CD4-positive, alpha-beta T cell treated with Interferon gamma for 1 hour (primary cell): ENCODE measurements at regions not wholly inside any gene's neighbourhood (a gene's known extent, or its start where the extent isn't known, plus 50 kb on each side); places are given as distances from the start of the nearest gene placed in this dataset.
"Not testable (repeated sequence)": the region's sequence is repeated elsewhere in the genome, so short reads cannot be mapped to it uniquely, and the experiment has no call there.

Experiments
- DNase-seq: peaks from one replicate; pipeline ENCODE4 v3.0.0-alpha.2; 2020

DNA sequence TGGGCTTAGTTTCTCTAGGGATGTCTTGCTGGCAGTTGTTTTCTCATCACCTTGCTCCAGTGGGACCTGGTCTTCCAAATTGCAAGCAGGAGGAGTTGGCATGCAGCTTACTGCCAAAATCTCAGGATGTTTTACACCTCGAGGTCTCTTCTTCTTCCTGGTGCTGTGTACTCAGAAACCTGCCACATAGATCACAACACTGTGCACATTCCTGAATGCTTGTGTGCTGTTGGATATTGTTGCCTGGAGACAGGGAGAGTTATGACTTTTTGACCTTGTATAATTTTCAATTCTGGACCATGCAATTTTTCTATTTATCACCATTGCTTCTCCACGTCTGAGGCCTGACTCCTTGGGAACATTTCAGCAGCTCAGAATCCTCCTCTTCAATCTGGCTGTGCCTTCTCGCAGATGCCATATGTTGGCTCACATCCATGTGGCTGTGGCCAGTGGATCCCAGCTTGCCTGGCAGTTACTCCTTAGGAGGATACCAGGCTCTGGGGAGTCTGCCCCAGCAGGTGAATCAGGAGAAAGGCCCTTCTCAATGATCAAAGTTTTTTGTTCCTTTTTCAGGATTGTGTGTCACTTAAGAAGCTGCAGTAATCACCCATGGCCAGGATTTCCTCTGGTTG, 489.3 kb downstream of the TSN start:
- no peak for DNase-seq

DNA sequence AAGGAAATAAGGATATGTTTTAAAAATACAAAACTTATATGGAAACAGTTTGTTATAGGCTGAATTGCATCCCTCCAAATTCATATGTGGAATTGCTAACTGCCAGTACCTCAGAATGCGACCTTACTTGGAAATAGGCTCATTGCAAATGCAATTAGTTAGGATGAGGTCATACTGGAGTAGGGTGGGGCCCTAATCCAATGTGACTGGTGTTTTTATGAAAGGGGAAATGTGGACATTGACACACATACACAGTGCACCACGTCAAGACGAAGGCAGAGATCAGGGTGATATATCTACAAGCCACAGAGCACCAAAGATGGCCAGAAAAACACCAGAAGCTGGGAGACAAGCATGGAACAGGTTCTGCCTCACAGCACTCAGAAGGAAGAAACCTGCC, 494.2 kb downstream of the TSN start:
- DNase-seq, result no peak

DNA sequence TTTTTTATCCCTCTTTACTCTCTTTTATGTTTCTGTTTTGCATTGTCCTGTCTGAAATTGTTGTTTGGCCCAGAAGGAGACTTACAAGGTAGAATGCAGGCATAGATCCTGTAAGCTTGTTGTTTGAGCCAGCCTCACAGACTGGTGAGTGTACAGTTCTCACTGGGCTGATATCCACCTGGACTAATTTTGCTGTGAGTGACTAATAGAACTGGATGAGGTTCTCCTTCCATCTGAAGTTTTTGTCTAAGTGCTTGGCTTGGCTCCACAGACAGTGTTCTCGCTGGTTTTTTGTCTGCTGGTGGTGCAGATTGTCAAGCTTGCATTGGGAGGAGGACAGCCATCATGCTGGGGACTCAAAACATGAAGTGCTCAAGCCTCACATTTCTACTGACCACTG, 495.7 kb downstream of the TSN start:
- no peak for DNase-seq

- no peak for DNase-seq
Observed at GRCh38 chr2:122251566-122251965, 496.1 kb downstream of the TSN start.

DNA sequence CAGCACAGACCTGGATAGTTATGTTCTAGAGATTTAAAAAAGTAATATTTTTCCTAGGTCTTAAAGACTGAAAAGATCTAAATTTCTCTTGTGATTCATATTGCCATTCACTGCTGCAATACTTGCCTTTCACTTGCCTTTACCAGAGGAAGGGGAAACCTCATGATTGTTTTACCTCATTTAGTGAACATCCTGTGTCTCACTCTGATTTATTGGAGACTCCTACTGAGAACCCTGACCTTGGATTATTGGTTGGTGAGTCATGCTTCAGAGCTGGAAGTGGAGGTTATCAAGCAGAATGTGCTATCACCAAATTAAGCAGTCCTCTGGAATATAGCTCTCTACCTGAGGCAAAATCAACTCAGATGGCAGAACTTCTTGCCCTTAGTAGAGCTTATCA, 500.5 kb downstream of the TSN start:
- DNase-seq, result no peak

- DNase-seq, result no peak
Observed at GRCh38 chr2:122261911-122262310, 506.5 kb downstream of the TSN start.

DNA sequence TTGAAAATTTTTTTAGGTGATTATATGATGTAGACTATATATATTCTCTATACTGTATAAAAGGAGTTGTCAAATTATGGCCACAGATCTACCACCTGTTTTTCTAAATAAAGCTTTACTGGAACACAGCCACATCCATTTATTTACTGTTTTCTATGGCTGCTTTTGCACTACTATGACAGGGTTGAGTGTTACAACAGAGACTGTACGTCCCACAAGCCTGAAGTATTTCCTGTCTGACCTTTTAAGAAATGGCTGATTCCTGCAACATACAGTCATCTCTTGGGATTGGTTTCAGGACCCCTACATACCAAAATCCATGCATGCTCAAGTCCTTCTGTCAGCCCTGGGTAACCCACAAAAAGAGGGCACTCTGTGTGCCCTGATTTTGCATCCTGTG, 508.3 kb downstream of the TSN start:
- DNase-seq, result no peak

- DNase-seq, result no peak
Observed at GRCh38 chr2:122266636-122267035, 511.2 kb downstream of the TSN start.

GRCh38 chr2:122267947-122268346, 512.5 kb downstream of the TSN start:
- no peak for DNase-seq

DNA sequence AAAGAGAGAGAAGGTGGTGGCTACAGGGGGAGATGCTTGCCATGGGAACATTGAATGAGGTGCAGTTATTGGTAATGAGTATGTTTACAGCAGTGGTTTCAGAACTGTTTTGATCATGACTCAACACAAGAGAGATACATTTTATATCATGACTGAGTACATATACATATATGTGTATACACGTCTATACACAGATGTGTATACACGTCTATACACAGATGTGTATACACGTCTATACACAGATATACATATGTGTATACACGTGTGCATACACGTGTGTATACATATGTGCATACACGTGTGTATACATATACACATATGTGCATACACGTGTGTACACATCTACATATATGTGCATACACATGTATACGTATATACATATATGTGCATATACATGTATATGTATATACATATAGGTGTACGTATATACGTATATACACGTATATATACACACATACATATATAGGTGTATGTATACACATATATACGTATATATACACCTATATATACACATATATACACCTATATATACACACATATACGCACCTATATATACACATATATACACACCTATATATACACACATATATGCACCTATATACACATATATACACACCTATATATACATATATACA, 518.5 kb downstream of the TSN start:
- no peak for DNase-seq

- DNase-seq, result no peak
Observed at GRCh38 chr2:122277956-122278355, 522.5 kb downstream of the TSN start.

GRCh38 chr2:122300758-122301157, 545.3 kb downstream of the TSN start:
- DNase-seq, result no peak

- no peak for DNase-seq
Observed at GRCh38 chr2:122307763-122308162, 552.3 kb downstream of the TSN start.

- DNase-seq, result no peak
Observed at GRCh38 chr2:122315306-122315705, 559.9 kb downstream of the TSN start.

DNA sequence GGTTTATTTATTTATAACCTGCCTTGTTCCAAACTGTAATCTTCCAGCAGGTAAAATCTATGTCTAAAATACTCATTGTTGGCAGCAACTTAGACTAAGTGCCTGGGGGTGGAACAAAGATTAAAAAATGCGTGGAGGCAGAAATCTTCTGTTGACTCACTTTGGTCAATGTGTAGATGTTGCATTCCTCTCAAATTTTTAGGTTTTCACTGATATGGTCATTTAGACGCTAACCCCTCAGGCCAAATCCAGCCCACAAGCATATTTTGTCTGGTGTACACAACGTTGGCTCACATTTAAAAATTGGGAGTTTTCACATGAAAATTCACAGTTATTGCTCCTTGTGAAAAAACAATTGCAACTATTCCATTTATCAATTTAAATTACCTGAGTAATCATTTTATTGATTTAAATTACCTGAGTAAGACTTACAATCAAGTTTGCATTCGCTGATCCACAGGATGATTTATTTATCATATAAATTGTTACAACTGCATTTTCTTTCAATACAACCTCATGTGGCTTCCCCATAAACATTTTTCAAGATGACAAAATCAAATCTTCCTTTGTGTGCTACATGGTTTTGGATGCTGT, 564.2 kb downstream of the TSN start:
- DNase-seq, result no peak

DNA sequence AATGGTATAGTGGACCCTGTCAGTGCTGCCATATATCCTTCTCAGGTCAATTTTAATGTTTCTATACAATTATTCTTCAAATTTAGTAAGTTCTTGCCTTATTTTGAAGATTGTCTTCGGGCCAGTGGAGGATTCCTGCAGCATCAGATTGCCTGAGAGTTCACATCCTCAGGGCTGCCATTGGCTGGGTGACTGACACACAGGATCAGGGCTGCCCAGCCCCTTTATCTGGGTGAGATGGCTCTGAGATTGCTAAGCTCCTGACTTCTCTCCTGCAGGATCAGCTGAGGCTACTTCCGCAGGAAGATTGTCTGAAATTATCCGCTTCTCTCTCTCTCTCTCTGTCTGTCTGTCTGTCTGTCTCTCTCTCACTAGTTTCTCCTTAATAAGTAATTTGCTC, 567.4 kb downstream of the TSN start:
- DNase-seq, result no peak

GRCh38 chr2:122323927-122324326, 568.5 kb downstream of the TSN start:
- no peak for DNase-seq

GRCh38 chr2:122326471-122326870, 571.0 kb downstream of the TSN start:
- DNase-seq, result no peak

- no peak for DNase-seq
Observed at GRCh38 chr2:122328816-122329215, 573.4 kb downstream of the TSN start.

DNA sequence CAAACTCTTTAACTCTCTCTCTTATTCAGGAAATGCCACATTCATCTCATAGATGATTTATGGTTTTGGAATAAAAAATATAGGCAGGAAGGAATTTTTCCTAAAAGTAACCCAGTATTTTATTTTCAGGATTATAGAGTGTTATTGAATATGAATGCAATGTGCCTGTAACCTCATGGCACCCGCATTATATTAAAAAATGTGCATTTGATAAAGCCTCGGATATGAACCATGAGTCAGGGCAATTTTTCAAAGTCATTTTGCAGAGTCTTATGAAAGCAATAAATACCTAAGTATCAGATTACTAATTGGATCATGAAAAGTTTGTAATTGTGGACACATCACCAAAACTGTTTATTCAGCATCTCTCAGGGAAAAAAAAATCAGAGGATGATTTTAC, 573.8 kb downstream of the TSN start:
- no peak for DNase-seq

GRCh38 chr2:122333932-122334331, 578.5 kb downstream of the TSN start:
- no peak for DNase-seq

DNA sequence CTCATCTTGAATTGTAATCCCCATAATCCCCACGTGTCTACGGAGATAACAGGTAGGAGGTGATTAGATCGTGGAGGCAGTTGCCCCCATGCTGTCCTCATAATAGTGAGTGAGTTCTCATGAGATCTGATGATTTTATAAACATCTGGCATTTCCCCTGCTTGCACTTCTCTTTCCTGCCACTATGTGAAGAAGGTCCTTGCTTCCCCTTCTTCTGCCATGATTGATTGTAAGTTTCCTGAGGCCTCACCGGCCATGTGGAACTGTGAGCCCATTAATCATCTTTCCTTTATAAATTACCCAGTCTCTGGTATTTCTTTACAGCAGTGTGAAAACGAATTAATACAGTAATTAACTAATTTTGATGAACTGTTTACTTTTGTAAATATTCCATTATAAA, 582.5 kb downstream of the TSN start:
- no peak for DNase-seq

GRCh38 chr2:122340246-122340645, 584.8 kb downstream of the TSN start:
- no peak for DNase-seq

- no peak for DNase-seq
Observed at GRCh38 chr2:122341007-122341406, 585.6 kb downstream of the TSN start.

DNA sequence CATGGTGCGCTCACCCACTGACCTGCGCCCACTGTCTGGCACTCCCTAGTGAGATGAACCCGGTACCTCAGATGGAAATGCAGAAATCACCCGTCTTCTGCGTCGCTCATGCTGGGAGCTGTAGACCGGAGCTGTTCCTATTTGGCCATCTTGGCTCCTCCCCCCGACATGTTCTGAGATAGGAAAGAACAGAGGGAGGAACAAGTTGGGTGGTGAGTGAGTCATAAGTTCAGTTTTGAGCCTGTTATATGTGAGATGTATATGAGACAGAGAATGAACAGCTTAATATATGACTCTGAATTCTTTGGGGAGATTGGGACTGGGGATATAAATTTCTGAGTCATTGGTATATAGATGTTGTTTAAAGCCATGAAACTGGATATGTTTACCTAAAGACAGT, 596.7 kb downstream of the TSN start:
- DNase-seq, result not testable (repeated sequence)
